HEK293 (cell line): ENCODE measurements at regions not wholly inside any gene's neighbourhood (a gene's known extent, or its start where the extent isn't known, plus 50 kb on each side); places are given as distances from the start of the nearest gene placed in this dataset.
"Not testable (repeated sequence)": the region's sequence is repeated elsewhere in the genome, so short reads cannot be mapped to it uniquely, and the experiment has no call there.

Experiments used
- CTCF ChIA-PET: fragments of 350-600 bp; formaldehyde crosslinking; extraction: SDS; loops from one replicate; lab custom pipeline; 2021; ENCODE audit warnings: antibody characterized with exemption; lab: Yijun Ruan, JAX
- POLR2A ChIA-PET: fragments of 300-600 bp; formaldehyde crosslinking; extraction: SDS; loops from one replicate; lab custom pipeline; 2020; ENCODE audit warnings: antibody characterized with exemption, inconsistent platforms; lab: Yijun Ruan, JAX
- H3K27ac ChIP-seq: fragments of 200-500 bp; sonication (Bioruptor generic); 2 replicates; pipeline ENCODE4 v1.5.1; 2014; ENCODE audit warnings: low read depth, low read length, control low read depth, inconsistent platforms; ENCODE audit errors: extremely low read depth
- H3K36me3 ChIP-seq, 2 experiments: fragments of 200-500 bp in 1 of 2; sonication (Bioruptor generic) in 1 of 2; 1 replicate in 1 of 2; 2 replicates in 1 of 2; pipeline ENCODE4 v1.5.1; 2014 to 2017; ENCODE audit warnings: inconsistent platforms in 2 of 2, low read length in 2 of 2; ENCODE audit not compliant: control insufficient read depth in 2 of 2, insufficient read depth in 1 of 2
- H3K4me1 ChIP-seq: fragments of 200-500 bp; sonication (Bioruptor generic); 2 replicates; pipeline ENCODE4 v1.5.1; 2014; ENCODE audit warnings: mild to moderate bottlenecking, low read length, inconsistent platforms; ENCODE audit not compliant: control insufficient read depth, insufficient read depth
- H3K4me3 ChIP-seq: 2 replicates; pipeline ENCODE4 v1.5.1; 2011; ENCODE audit warnings: low read depth, mild to moderate bottlenecking, control low read depth, low read length, moderate library complexity
- H3K9me3 ChIP-seq: fragments of 200-500 bp; sonication (Bioruptor generic); 2 replicates; pipeline ENCODE4 v1.5.1; 2014; ENCODE audit warnings: low read depth, low read length, inconsistent platforms; ENCODE audit not compliant: control insufficient read depth, insufficient read depth
- GFI1B ChIP-seq: fragments of 450-650 bp; formaldehyde crosslinking; IDR thresholded peaks from 2 replicates; pipeline ENCODE4 v1.5.1; 2016; ENCODE audit warnings: missing biosample characterization, missing genetic modification characterization
- HOXD13 ChIP-seq: sonication (generic); formaldehyde crosslinking; IDR thresholded peaks from 2 replicates; pipeline ENCODE4 v1.8.0; 2022; ENCODE audit warnings: missing genetic modification reagents, borderline replicate concordance
- KLF1 ChIP-seq: fragments of 450-650 bp; formaldehyde crosslinking; IDR thresholded peaks from 2 replicates; pipeline ENCODE4 v1.5.1; 2016; ENCODE audit warnings: missing biosample characterization, missing genetic modification characterization
- SCRT1 ChIP-seq: fragments of 450-650 bp; formaldehyde crosslinking; IDR thresholded peaks from 2 replicates; pipeline ENCODE4 v1.5.1; 2016; ENCODE audit warnings: missing biosample characterization, missing genetic modification characterization, borderline replicate concordance
- YY1 ChIP-seq: fragments of 450-650 bp; formaldehyde crosslinking; IDR thresholded peaks from 2 replicates; pipeline ENCODE4 v1.5.1; 2018; ENCODE audit warnings: missing biosample characterization, missing genetic modification characterization
- ZNF10 ChIP-seq: fragments of 450-650 bp; formaldehyde crosslinking; IDR thresholded peaks from 2 replicates; pipeline ENCODE4 v1.5.1; 2017; ENCODE audit warnings: missing biosample characterization, missing genetic modification characterization
- ZNF146 ChIP-seq: fragments of 450-650 bp; formaldehyde crosslinking; IDR thresholded peaks from 2 replicates; pipeline ENCODE4 v1.5.1; 2016; ENCODE audit warnings: missing biosample characterization, missing genetic modification characterization
- ZNF157 ChIP-seq: fragments of 450-650 bp; formaldehyde crosslinking; IDR thresholded peaks from 2 replicates; pipeline ENCODE4 v1.5.1; 2016; ENCODE audit warnings: missing biosample characterization, missing genetic modification characterization
- ZNF239 ChIP-seq: fragments of 450-650 bp; formaldehyde crosslinking; IDR thresholded peaks from 2 replicates; pipeline ENCODE4 v1.5.1; 2016; ENCODE audit warnings: missing biosample characterization, missing genetic modification characterization
- ZNF302 ChIP-seq: fragments of 450-650 bp; formaldehyde crosslinking; IDR thresholded peaks from 2 replicates; pipeline ENCODE4 v1.5.1; 2016; ENCODE audit warnings: missing biosample characterization, missing genetic modification characterization, low read depth
- ZNF341 ChIP-seq: fragments of 450-650 bp; formaldehyde crosslinking; IDR thresholded peaks from 2 replicates; pipeline ENCODE4; 2016; ENCODE audit warnings: low read depth, missing biosample characterization, missing genetic modification characterization
- ZNF362 ChIP-seq: fragments of 450-650 bp; formaldehyde crosslinking; IDR thresholded peaks from 2 replicates; pipeline ENCODE4 v1.5.1; 2016; ENCODE audit warnings: missing biosample characterization, missing genetic modification characterization
- ZNF623 ChIP-seq: fragments of 450-650 bp; formaldehyde crosslinking; IDR thresholded peaks from 2 replicates; pipeline ENCODE4 v1.5.1; 2016; ENCODE audit warnings: missing biosample characterization, missing genetic modification characterization
- ZNF664 ChIP-seq: fragments of 450-650 bp; formaldehyde crosslinking; IDR thresholded peaks from 2 replicates; pipeline ENCODE4 v1.5.1; 2016; ENCODE audit warnings: missing biosample characterization, missing genetic modification characterization
- ZNF677 ChIP-seq: fragments of 450-650 bp; IDR thresholded peaks from 2 replicates; pipeline ENCODE4 v1.5.0; 2018; ENCODE audit warnings: missing biosample characterization, mild to moderate bottlenecking, missing genetic modification characterization, moderate library complexity
- ZNF76 ChIP-seq: fragments of 450-650 bp; formaldehyde crosslinking; IDR thresholded peaks from 2 replicates; pipeline ENCODE4; 2016; ENCODE audit warnings: low read depth, missing biosample characterization, missing genetic modification characterization, borderline replicate concordance
- TF ChIP-seq, protein P1 (sequence below): fragments of 450-650 bp; formaldehyde crosslinking; IDR thresholded peaks from 2 replicates; pipeline ENCODE4 v1.5.1; 2016; ENCODE audit warnings: missing biosample characterization, missing genetic modification characterization

DNA sequence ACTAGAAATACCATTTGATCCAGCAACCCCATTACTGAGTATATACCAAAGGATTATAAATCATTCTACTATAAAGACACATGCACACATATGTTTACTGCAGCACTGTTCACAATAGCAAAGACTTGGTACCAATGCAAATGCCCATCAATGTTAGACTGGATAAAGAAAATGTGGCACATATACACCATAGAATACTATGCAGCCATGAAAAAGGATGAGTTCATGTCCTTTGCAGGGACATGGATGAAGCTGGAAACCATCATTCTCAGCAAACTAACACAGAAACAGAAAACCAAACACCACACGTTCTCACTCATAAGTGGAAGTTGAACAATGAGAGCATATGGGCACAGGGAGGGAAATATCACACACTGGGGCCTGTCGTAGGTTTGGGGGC lies 106.0 kb downstream of the SPATA18 start:
- POLR2A ChIA-PET, CTCF ChIA-PET, H3K4me3 ChIP-seq, H3K4me1 ChIP-seq, H3K27ac ChIP-seq, H3K9me3 ChIP-seq, H3K36me3 ChIP-seq: not testable (repeated sequence)
- peak; percentile 58; the same call in 1 of the 2 replicates for TF ChIP-seq ZNF146

GRCh38 chr4:52157641-52158316 lies 106.7 kb downstream of the SPATA18 start:
- no peak for TF ChIP-seq HOXD13
- TF ChIP-seq, protein P1, sequence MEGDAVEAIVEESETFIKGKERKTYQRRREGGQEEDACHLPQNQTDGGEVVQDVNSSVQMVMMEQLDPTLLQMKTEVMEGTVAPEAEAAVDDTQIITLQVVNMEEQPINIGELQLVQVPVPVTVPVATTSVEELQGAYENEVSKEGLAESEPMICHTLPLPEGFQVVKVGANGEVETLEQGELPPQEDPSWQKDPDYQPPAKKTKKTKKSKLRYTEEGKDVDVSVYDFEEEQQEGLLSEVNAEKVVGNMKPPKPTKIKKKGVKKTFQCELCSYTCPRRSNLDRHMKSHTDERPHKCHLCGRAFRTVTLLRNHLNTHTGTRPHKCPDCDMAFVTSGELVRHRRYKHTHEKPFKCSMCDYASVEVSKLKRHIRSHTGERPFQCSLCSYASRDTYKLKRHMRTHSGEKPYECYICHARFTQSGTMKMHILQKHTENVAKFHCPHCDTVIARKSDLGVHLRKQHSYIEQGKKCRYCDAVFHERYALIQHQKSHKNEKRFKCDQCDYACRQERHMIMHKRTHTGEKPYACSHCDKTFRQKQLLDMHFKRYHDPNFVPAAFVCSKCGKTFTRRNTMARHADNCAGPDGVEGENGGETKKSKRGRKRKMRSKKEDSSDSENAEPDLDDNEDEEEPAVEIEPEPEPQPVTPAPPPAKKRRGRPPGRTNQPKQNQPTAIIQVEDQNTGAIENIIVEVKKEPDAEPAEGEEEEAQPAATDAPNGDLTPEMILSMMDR (tag by site-specific recombination), result no peak
- no peak for TF ChIP-seq ZNF677 (tag by site-specific recombination)
- Histone ChIP-seq H3K4me1 (no peaks in the 10 kb centered on the region), H3K9me3 (no peaks in the 10 kb centered on the region), H3K4me3 (no peak overlapping the region), H3K36me3 (no peaks in the 10 kb centered on the region), H3K27ac (no peak overlapping the region)
- ChIA-PET POLR2A (no interaction called here), CTCF (no interaction called here)

- Histone ChIP-seq H3K36me3 (no peaks in the 10 kb centered on the region), H3K27ac (no peak overlapping the region), H3K4me3 (no peak overlapping the region), H3K4me1 (no peaks in the 10 kb centered on the region), H3K9me3 (no peaks in the 10 kb centered on the region)
- TF ChIP-seq GFI1B (no peak), ZNF677 (tag by site-specific recombination) (no peak), ZNF341 (tag by site-specific recombination) (no peak), ZNF239 (tag by site-specific recombination) (no peak), ZNF664 (tag by site-specific recombination) (no peak), YY1 (no peak), ZNF362 (no peak), ZNF302 (no peak), KLF1 (tag by site-specific recombination) (no peak), ZNF10 (tag by site-specific recombination) (no peak), SCRT1 (no peak), ZNF623 (no peak), ZNF157 (no peak), ZNF76 (tag by site-specific recombination) (no peak)
- TF ChIP-seq, protein P1 (tag by site-specific recombination), result no peak
- ChIA-PET CTCF (no interaction called here), POLR2A (no interaction called here)
These were observed 109.8 kb downstream of the SPATA18 start for GRCh38 chr4:52160859-52161258.
